ENCODE measurements at regions not wholly inside any gene's neighbourhood (a gene's known extent, or its start where the extent isn't known, plus 50 kb on each side); places are given as distances from the start of the nearest gene placed in this dataset.

- DNase-seq (ENCODE audit: low read depth) = no peak
- no peak overlapping the region for H3K4me3 ChIP-seq (ENCODE audit: control insufficient read depth, low read depth, low read length)
- TF ChIP-seq, protein P1, sequence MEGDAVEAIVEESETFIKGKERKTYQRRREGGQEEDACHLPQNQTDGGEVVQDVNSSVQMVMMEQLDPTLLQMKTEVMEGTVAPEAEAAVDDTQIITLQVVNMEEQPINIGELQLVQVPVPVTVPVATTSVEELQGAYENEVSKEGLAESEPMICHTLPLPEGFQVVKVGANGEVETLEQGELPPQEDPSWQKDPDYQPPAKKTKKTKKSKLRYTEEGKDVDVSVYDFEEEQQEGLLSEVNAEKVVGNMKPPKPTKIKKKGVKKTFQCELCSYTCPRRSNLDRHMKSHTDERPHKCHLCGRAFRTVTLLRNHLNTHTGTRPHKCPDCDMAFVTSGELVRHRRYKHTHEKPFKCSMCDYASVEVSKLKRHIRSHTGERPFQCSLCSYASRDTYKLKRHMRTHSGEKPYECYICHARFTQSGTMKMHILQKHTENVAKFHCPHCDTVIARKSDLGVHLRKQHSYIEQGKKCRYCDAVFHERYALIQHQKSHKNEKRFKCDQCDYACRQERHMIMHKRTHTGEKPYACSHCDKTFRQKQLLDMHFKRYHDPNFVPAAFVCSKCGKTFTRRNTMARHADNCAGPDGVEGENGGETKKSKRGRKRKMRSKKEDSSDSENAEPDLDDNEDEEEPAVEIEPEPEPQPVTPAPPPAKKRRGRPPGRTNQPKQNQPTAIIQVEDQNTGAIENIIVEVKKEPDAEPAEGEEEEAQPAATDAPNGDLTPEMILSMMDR (conservative IDR thresholded peaks at IDR 0.05; ENCODE audit: control insufficient read depth, insufficient read depth, low read depth, low read length) = no peak
Measured at GRCh38 chr22:22418163-22418549, 90.4 kb downstream of the ZNF280B start.

GRCh38 chr22:22418957-22419356 lies 89.6 kb downstream of the ZNF280B start:
- TF ChIP-seq, protein P1 (conservative IDR thresholded peaks at IDR 0.05; ENCODE audit: control insufficient read depth, insufficient read depth, low read depth, low read length) = no peak
- no peak overlapping the region for H3K4me3 ChIP-seq (ENCODE audit: control insufficient read depth, low read depth, low read length)
- DNase-seq (ENCODE audit: low read depth) = no peak

DNA sequence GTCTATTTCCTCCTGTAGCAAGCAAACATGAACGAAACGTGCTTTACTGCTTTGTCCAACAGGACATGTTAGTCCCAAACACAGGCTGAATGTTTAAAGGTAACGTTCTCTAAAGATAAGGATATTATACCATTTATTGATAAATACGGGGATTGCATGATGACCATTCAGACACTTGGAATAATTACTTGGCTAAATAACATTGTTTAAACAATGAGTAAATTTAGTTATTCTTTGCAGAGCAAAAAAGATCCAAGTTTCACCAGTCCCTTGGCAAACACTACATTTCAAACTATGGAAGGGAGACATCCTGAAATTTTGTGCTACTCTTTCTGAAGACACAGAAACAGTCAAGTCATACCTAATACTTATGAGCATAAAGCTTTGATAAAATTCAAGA lies 88.0 kb downstream of the ZNF280B start:
- no peak for DNase-seq (ENCODE audit: low read depth)
- TF ChIP-seq, protein P1 (conservative IDR thresholded peaks at IDR 0.05; ENCODE audit: control insufficient read depth, insufficient read depth, low read depth, low read length) = no peak
- H3K4me3 ChIP-seq (ENCODE audit: control insufficient read depth, low read depth, low read length) = no peak overlapping the region

DNA sequence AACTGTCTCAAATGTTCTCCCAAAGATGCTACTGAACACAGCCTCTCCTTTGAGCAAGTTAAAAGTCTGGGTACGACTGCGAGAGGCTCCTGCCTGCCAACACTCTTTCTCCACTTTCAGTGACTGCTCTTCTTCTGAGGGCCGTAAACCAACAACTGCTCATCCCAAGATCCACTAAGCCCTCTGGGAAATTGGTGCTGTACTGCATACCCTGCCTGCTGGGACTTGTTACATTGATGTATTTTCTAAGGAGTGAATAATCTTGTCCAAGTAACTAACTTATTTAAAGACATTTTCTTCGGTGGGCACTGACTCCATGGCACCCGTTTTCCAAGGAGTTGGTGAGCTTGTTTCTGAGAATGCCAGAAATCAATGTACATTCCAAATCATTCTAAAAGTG lies 87.2 kb downstream of the ZNF280B start:
- no peak overlapping the region for H3K4me3 ChIP-seq (ENCODE audit: control insufficient read depth, low read depth, low read length)
- no peak for DNase-seq (ENCODE audit: low read depth)
- TF ChIP-seq, protein P1 (conservative IDR thresholded peaks at IDR 0.05; ENCODE audit: control insufficient read depth, insufficient read depth, low read depth, low read length) = no peak

GRCh38 chr22:22422629-22423112 lies 85.9 kb downstream of the ZNF280B start:
- no peak overlapping the region for H3K4me3 ChIP-seq (ENCODE audit: control insufficient read depth, low read depth, low read length)
- peak; percentile 63 for DNase-seq (ENCODE audit: low read depth)
- TF ChIP-seq, protein P1 (conservative IDR thresholded peaks at IDR 0.05; ENCODE audit: control insufficient read depth, insufficient read depth, low read depth, low read length) = peak; percentile 92

GRCh38 chr22:22423681-22424080 lies 84.9 kb downstream of the ZNF280B start:
- TF ChIP-seq, protein P1 (conservative IDR thresholded peaks at IDR 0.05; ENCODE audit: control insufficient read depth, insufficient read depth, low read depth, low read length) = no peak
- DNase-seq (ENCODE audit: low read depth) = no peak
- H3K4me3 ChIP-seq (ENCODE audit: control insufficient read depth, low read depth, low read length) = no peak overlapping the region

GRCh38 chr22:22424210-22424800 lies 84.2 kb downstream of the ZNF280B start:
- TF ChIP-seq, protein P1 (conservative IDR thresholded peaks at IDR 0.05; ENCODE audit: control insufficient read depth, insufficient read depth, low read depth, low read length) = no peak
- no peak overlapping the region for H3K4me3 ChIP-seq (ENCODE audit: control insufficient read depth, low read depth, low read length)
- DNase-seq (ENCODE audit: low read depth) = no peak

All from fibroblast of mammary gland (primary cell).